Stomach (tissue), 4 donors: ENCODE measurements at regions not wholly inside any gene's neighbourhood (a gene's known extent, or its start where the extent isn't known, plus 50 kb on each side); places are given as distances from the start of the nearest gene placed in this dataset.

Experiments used
- EP300 ChIP-seq: sonication (generic); formaldehyde crosslinking; IDR thresholded peaks from one replicate; pipeline ENCODE4 v1.6.1; 2017; ENCODE audit warnings: antibody characterized with exemption
- POLR2A ChIP-seq, 4 donors: fragments of 450-650 bp; IDR thresholded peaks; one replicate each; pipeline ENCODE4 v1.6.1; 2016; ENCODE audit warnings: antibody characterized with exemption in 4 of 4, control low read depth in 2 of 4, mild to moderate bottlenecking in 1 of 4, moderate library complexity in 1 of 4
- POLR2AphosphoS5 ChIP-seq, 3 donors: sonication (generic); formaldehyde crosslinking; IDR thresholded peaks; one replicate each; pipeline ENCODE4 v1.6.1; 2016; ENCODE audit warnings: antibody characterized with exemption in 3 of 3
- TF ChIP-seq, protein P1 (sequence below), 7 experiments: fragments of 450-650 bp in 4 of 7; fragments of 200-600 bp in 3 of 7; sonication (generic) in 3 of 7; IDR thresholded peaks; one replicate each; pipeline ENCODE4 v1.5.1; 2016 to 2019; ENCODE audit warnings: antibody characterized with exemption in 7 of 7, control low read depth in 2 of 7, mild to moderate bottlenecking in 1 of 7

DNA sequence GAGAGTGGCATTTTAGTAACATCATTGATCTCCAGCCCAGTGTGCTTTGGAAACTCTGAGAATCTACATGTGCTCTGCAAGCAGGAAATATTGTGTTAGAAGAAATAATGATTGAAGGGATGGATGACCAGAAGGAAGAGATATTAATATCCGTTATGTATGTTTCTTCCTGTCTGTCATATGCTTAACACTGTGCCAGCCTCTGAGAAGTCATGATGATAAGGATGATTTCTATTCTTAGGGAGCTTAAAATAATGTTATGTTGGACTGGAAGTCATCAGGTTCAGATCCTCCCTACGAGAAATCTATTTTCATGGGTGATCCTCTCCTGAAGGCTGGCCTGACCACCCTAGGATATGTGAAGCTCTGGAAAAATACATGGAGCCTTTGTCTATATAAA lies 192.4 kb upstream of the GORAB start:
- TF ChIP-seq, protein P1, sequence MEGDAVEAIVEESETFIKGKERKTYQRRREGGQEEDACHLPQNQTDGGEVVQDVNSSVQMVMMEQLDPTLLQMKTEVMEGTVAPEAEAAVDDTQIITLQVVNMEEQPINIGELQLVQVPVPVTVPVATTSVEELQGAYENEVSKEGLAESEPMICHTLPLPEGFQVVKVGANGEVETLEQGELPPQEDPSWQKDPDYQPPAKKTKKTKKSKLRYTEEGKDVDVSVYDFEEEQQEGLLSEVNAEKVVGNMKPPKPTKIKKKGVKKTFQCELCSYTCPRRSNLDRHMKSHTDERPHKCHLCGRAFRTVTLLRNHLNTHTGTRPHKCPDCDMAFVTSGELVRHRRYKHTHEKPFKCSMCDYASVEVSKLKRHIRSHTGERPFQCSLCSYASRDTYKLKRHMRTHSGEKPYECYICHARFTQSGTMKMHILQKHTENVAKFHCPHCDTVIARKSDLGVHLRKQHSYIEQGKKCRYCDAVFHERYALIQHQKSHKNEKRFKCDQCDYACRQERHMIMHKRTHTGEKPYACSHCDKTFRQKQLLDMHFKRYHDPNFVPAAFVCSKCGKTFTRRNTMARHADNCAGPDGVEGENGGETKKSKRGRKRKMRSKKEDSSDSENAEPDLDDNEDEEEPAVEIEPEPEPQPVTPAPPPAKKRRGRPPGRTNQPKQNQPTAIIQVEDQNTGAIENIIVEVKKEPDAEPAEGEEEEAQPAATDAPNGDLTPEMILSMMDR (IDR thresholded peaks at IDR 0.05): no peak
- TF ChIP-seq POLR2A (IDR thresholded peaks at IDR 0.05) (no peak), EP300 (no peak), POLR2AphosphoS5 (IDR thresholded peaks at IDR 0.05) (no peak)
